GM18499 (cell line): ENCODE measurements at regions not wholly inside any gene's neighbourhood (a gene's known extent, or its start where the extent isn't known, plus 50 kb on each side); places are given as distances from the start of the nearest gene placed in this dataset.
"Not testable (repeated sequence)": the region's sequence is repeated elsewhere in the genome, so short reads cannot be mapped to it uniquely, and the experiment has no call there.

Experiments used
- ATAC-seq: cut with Tn5 transposase; IDR thresholded peaks from one replicate; pipeline ENCODE4 v1.9.1; 2021; ENCODE audit warnings: moderate number of reproducible peaks; ENCODE audit not compliant: insufficient read depth, unreplicated experiment

DNA sequence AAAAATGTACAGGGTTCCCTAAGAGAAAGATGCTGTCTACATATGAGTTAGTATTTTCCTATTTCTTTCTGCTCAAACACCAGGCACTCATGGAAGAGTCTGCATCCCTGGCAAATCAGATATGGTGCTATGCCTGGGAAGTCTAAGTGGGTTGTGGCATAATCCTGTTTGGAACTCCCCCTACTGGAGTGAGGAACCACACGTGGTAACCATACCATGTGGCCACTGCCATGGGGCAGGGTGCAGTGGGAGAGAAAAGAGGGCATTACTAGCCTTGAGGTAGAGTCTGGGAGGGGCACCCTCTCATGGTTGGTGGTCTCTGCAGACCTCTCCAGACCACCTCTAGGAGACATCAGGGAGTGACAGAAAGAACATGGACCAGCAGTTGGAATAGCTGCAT, 257.9 kb upstream of the ATP5MC3 start:
- no peak for ATAC-seq

DNA sequence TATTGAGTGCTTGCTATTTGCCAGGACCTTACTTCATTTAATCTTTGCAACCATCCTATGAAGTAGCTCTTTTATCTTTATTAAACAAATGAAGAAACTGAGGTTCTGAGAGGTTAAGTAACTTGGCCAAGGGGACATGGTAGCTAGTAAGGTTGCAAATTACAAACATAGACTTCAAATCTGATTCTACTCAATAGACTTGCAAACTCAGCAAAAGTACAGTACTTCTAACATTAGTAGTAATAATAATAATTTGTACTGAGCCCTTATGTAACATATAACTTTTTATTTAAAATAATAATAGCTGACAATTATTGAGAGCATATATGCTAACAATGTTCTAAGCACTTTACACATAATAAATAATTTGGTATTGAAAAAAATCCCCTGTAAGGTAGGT, 255.7 kb upstream of the ATP5MC3 start:
- ATAC-seq = no peak

DNA sequence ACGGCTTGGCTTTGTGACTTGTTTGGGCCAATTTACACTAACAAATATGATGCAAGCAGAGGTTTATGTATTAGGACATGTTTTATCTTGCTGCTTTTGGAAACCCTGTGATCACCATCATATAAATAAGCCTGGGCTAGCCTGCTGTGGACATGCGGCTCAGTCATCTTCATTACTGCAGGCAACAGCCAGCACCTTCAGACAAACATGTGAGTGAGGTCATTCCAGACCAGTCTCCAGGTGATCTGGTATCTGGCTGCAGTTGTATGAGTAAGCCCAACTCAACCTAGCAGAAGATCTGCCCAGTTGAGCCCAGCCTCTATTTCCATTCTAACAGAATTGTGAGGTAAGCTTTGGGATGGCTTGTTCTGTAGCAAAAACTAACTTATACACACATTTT, 254.6 kb upstream of the ATP5MC3 start:
- ATAC-seq = no peak

DNA sequence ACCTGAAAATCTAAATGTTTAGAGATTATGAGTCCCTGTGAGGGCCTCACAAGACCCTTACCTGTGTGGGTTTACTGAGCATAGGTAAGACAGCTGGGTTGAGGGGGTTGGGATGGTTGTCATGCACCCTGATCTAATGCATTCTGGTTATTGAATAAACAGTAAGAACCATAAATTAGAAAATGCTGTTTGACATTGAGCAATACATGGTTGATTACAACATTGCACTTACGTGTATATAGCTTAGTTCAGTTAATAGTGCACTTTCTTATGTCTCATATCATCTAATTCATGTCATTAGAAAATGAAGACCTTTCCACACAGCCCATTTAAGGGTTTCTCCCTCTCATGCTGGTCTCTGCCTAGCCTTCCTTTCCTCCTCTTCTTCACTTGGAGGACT, 253.5 kb upstream of the ATP5MC3 start:
- no peak for ATAC-seq

DNA sequence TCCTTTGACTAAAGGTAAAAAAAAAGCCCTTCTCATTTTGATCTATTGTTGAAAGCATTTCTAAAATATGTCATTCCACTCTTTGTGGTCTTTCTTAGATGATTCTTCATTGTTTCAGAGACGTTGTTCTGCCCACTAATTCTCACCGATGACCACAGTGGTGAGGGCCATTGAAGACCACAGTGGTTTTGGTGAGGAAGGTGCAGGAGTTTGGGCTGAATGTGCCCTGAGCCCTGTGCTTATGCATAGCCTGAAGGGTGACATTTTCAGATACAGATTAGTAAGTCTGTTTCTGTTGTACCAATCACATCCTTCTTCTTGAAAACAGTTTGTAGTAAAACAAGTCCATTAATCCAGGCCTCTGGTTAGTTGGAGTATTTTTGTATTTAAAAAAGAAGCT, 251.3 kb upstream of the ATP5MC3 start:
- no peak for ATAC-seq

DNA sequence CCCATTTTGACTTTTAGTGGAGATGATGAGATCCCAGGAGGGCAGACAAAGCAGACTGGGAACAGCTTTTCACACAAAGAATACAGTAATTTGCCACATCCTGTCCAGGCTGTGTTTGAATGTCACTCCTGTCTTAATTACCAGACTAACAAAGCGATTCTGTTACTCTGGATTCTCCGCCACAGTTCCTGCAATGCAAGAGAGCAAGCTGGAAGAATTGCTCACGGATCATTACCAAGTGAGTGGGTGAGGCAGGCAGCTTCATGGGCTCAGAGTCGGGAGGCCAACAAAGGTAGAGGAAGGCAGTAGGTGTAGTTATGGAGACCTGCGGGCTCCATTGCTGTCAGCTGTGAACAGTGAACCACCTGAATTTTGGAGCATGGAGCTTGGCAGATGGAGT, 250.5 kb upstream of the ATP5MC3 start:
- no peak for ATAC-seq

DNA sequence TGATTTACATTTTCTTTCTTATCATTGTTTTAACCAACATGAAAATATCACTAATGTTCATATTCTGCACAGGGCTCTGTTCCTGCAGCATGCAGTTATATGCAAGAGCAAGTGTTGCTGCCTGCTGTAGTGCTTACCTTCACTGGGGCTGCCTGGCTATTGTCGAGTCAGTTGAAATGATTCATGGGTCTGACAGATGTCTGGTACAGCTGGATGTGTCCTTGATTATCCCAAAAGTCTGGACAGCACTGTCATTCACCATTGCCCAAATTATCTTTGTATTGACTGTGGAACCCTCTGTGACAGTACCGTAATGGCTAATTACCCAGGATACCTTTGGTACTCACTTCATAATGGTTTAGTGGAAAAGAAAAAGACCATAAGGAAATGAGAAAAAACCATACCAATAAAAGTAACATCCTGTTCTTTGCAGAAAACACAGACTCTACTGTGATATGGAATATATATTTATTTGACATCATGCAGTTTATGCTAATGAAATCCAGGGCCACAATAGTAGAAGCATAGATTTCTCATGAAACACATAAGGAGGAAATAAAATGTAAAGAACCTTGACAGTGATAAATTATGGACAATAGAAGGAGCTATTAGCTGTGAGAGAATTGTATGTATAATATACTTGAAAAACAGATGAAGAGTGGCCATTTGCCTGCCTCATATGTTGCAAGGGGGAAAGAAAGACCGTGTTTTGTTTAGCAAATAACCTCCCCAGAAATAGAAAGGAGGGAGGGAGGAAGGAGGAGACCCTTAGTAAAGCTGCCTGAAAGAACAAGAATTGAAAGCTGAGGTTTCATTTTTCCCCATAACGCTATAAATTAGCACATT, 249.8 kb upstream of the ATP5MC3 start:
- ATAC-seq = no peak

DNA sequence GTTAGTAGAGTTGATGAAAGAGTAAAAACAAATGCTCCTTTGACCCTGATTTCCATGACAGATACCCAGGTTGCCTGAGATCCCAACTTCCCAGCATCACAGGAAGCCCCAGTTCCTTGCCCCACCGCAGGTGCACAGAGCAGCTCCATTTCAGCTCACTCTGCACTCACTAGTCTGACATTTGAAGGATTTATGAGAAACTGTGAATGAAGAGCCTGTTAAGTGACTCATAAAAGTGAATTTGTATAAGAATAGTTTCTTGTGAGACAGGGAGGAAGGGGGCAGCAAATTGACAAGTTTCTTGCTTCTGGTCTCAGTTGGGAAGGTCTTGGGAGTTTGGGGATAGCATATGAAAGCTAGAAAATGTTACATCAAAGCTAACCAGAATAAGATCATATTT, 248.7 kb upstream of the ATP5MC3 start:
- no peak for ATAC-seq

DNA sequence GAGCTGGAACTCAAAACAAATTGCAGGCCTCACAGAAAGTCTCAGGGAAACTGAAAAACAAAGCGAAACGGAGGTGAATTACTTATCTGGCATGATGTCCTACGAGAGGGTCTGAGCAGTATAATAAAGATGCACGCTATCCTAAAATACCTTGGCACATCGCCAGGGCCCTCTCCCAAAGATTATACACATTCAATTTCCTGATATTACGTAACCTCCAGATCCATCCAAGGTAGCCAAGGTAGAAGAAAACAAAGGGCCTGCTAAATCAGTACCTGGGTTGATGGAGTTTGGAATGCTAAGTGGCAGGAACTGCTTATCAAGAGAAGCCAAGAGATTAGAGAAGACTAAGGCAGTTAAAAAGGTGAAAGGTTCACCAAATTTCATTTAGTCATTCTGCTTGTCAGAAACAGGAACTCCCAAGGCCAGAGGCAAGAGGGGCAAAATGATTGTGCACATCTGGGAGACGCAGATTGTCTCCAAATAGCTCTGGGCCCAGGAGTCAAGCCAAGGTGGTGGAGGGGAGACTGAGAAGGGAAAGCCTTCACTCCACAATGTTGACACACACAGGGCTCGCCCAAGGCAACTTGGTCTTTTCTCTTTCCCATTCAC, 236.8 kb upstream of the ATP5MC3 start:
- ATAC-seq = no peak

DNA sequence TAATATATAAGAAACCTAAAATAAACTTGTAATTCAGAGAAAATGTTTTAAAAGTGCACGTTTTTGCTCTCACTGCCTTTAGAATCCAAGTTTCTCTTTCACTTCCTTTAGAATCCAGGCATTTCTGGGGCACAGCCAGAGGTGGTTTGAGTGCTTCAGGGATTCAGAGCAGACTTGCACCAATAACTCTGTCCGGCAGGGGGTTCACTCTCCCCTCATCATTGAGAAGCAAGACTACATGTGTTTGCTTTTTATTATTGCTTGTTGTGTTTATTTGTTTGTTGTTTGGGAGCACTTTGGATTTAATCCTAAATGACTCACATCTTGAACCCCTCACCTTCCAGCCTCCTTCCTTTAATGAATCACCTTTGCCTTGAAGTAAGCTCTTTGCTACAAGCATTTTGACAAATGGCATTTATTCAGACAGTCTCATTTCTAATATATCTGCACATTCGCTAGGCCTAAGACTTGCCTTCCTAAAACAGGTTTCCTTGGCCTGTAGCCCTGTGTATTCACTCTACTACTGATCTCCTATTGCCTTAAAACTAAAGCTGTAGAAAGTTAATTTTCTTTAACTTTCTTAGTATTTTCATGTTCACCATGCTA, 233.5 kb upstream of the ATP5MC3 start:
- ATAC-seq = no peak

DNA sequence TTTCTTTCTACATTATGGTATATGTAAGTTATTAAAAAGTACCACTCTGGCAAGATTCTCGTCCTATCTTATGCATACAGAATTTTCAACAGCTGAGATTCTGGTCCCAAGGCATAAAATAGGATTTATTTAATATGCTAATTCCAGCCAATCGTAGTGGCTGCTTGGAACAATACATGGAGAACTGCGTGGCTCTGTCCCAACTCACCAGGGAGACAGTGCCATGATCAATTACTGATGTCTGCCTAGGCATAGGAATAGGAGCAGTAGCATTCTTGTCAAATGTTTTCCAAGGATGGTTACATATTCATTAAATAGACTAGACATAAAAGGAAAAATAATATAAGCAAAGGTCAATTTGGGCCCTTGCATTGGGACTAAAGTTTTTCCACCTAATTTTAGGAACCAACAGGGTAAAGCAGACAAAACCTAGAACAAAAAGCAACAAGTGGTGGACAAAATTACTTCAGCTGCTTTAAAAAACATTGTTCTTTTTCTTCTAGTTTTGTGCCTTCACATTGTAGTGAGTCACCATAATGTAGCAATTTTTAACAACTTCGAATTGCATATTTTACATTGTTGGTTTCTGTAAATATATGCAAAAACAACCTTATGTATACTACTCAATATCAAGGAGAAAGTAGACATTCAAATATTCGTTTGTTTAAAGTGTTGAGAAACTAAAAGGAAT, 232.8 kb upstream of the ATP5MC3 start:
- ATAC-seq = no peak

DNA sequence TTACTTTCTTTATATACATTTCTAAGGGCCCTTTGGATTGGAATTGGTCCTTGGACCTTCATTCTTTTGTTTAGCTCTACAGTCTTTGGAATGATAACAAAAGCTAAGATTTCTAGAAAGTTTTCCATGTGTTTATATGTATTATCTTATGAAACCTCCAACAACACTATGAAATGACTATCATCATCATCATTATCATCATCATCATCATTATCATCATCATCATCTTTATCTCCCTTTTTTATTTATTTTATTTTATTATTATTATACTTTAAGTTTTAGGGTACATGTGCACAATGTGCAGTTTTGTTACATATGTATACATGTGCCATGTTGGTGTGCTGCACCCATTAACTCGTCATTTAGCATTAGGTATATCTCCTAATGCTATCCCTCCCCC, 229.4 kb upstream of the ATP5MC3 start:
- ATAC-seq = not testable (repeated sequence)

DNA sequence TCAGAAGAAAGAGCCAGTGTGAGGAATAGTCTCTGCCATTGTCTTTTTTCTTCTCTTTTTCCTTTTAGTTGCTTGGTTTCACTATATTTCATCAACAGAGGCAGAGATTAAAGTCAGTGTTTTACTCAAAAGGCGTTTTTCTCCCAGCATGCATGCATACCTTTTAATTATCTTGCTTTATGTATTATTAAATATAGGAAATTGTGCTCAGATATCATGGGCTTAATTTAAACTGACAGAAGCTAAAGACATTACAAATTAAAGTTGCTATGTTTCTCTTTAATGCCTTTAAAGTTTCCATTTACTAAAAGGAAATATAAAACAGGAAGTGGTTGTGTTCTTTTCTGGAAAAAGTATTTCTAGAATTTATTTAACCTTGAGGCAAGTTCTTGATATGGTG, 223.3 kb upstream of the ATP5MC3 start:
- no peak for ATAC-seq

DNA sequence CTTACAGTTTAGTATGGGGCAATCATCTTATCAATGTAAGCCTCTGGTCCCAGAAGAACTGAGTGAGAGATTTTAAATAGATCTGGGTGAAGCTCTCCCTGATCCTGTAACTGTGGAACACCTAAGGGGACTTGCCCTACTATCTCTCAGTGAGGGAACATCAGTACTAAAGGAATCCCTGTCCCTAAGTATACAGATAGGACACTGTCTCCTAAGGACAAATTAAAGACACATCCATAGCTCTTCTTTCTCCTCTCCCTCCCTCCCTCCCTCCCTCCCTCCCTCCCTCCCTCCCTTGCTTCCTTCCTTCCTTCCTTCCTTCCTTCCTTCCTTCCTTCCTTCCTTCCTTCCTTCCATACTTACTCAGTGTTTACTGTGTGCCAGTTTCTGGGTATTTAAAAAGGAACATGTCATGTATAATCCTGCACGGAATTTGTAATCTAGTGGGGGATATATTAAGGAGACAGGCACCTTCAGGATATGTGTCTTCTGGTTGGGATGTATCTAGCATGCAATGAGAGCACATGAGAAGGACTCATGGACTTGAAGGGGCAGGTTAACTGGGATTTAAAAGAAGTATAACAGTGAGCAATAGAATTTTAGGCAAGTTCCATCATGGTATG, 222.2 kb upstream of the ATP5MC3 start:
- no peak for ATAC-seq

DNA sequence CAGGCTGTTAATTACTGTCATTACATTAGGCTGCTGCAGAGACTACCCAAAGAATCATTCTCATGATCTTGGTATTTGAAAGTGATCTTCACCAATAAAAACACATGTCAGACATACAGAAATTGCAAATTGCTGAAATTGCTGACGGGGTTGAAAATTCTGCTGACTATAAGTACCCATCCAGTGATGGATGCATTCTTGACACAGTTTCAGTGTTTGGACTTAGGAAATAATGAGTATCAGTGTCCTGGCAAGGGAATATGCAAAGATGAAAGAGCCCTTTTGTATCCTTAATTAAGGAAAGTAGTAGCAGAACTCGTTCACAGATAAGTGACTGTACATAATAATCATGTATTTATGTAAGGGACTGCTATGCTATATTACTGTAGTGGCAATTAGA, 221.1 kb upstream of the ATP5MC3 start:
- ATAC-seq = no peak

DNA sequence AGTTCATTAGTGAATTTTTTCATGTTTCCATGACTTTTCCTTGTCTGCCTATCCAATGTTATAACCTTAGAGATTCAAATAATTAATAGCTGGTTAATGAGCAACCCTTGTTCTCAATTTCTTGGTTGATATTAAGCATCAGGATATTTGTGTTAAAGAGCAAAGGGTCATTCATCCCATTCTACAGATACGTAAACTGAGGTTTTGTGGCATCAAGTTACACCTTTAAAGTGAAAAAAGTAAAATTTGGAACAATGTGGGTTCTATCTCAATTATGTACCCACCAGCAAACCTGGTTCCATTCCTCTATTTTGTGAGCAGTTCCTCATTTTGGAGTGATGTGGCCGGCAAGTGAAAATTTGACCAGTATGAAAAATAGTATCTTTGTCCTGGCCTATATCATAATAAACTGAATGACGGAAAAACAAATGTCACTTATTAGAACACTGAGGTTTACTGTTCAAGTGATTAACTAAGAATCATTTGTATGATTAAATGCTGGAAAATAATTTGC, 220.5 kb upstream of the ATP5MC3 start:
- no peak for ATAC-seq

DNA sequence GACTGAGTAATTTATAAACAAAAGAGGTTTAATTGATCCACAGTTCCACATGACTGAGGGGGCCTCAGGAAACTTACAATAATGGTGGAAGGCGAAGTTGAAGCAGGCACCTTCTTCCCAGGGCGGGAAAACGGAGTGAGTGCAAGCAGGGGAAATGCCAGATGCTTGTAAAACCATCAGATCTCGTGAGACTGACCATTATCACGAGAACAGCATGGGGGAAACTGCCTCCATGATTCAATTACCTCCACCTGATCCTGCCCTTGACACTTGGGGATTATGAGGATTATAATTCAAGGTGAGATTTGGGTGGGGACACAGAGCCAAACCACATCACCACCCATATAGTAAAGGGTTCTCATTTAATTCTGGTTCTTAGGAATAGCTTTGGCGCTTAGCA, 219.5 kb upstream of the ATP5MC3 start:
- ATAC-seq = no peak

DNA sequence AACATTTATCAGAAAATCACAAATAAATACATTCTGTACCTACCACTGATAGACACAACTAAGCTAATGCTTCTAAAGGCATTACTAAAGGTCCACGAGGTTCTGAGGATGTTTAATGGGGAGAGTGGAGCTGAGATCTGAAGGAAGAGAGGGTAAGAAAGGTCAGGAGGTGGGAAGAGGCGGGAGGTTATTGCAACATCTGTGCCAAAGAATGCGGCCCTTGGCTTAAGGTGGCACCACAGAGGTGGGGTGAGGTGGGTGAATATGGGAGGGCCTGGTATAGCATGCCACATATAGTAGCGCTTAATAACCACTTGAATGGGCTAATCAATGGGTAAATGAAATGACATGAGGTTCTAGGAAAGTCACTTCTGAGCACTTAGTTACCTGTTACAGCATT, 217.8 kb upstream of the ATP5MC3 start:
- no peak for ATAC-seq

DNA sequence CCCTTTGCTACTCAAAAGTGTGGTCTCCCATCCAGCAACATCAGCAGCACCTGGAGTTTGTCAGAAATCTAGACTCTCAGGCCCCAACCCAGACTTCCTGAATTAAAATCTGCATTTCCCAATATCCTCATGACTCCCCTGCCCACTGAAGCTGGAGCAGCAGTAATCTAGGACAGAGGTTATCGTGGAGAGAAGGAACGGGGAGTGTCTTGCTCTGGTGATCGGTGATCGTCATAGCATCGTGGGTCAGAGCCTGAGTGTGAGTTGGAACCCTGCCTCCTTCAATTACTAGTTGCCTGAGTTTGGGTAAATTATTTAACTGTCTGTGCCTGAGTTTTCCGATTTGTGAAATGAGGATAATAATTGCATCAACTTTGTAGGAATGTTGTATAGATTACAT, 217.3 kb upstream of the ATP5MC3 start:
- no peak for ATAC-seq

DNA sequence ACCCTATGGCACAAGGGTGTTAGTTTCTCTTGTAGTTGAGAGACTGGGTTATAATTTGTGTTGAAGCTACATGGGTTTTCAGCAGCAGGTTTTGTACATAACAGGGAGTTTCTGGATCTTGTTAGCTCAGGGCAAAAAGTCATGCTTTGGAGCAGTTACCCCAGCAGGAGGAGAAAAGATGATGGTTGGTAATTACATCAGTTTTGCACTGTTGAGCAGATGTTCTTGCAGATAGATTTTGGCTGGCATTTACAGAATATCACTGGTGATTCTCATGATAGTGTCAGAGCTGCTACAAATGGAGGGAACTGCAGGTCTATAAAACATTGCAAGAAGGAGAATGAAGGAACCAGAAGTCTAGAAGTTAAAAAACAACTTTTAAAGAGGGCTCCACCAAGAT, 215.2 kb upstream of the ATP5MC3 start:
- ATAC-seq = no peak

DNA sequence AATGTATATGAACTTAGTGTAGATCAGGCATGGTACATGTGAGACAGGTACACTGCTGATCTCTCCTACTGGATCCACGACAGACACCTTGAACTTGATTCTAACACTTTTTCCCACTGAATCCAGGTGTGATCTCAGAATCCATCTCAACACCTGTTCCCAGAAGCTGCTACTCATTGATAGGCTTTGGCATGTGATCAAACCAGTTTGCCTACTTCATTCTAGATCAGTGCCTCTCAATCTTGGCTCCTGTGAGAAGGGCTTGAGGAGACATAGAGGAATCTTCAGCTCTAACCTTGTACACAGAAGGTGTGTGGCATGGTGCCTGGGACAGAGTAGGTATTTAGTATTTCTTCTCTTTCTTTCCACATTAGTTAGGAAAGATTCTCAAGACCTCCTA, 212.3 kb upstream of the ATP5MC3 start:
- ATAC-seq = no peak
